PC-9 (cell line): ENCODE measurements at regions not wholly inside any gene's neighbourhood (a gene's known extent, or its start where the extent isn't known, plus 50 kb on each side); places are given as distances from the start of the nearest gene placed in this dataset.
"Not testable (repeated sequence)": the region's sequence is repeated elsewhere in the genome, so short reads cannot be mapped to it uniquely, and the experiment has no call there.

Source experiments
- BruUV-seq: library from RNA; stranded (reverse); fragments of 400-500 nt; replicated peaks from 2 replicates; lab custom pipeline; 2021; lab: Mats Ljungman, UMichigan
- CTCF ChIA-PET: fragments of 300-600 bp; sonication (Branson Sonifier 250); formaldehyde crosslinking; loops from one replicate; lab custom pipeline; 2022; ENCODE audit warnings: antibody characterized with exemption; lab: Charles Lee
- POLR2A ChIA-PET: fragments of 300-600 bp; sonication (Branson Sonifier 250); formaldehyde crosslinking; loops from one replicate; lab custom pipeline; 2022; ENCODE audit warnings: antibody characterized with exemption; ENCODE audit not compliant: unreplicated experiment; lab: Charles Lee
- DNase-seq, 2 experiments: peaks; one replicate each; pipeline versions ENCODE4 v3.0.0 to v3.0.0-alpha.2; 2015 to 2022; ENCODE audit warnings: mixed read lengths in 1 of 2
- H2AFZ ChIP-seq: fragments of 200-600 bp; sonication (generic); 2 replicates; pipeline ENCODE4 v1.8.1; 2017; ENCODE audit warnings: antibody characterized with exemption
- H3F3A ChIP-seq: fragments of 200-600 bp; sonication (generic); 2 replicates; pipeline ENCODE4 v1.8.1; 2017; ENCODE audit warnings: antibody characterized with exemption, mild to moderate bottlenecking, low read depth; ENCODE audit not compliant: insufficient read depth
- H3K27ac ChIP-seq: fragments of 200-600 bp; sonication (generic); 2 replicates; pipeline ENCODE4 v1.6.1; 2016; ENCODE audit warnings: mixed run types
- H3K27me3 ChIP-seq: fragments of 200-600 bp; sonication (generic); 2 replicates; pipeline ENCODE4 v1.6.1; 2016; ENCODE audit warnings: low read depth, mixed run types; ENCODE audit not compliant: insufficient read depth
- H3K36me3 ChIP-seq: fragments of 200-600 bp; sonication (generic); 2 replicates; pipeline ENCODE4 v1.6.1; 2016; ENCODE audit warnings: low read depth, mixed run types
- H3K4me1 ChIP-seq: fragments of 200-600 bp; sonication (generic); replicated peaks from 2 replicates; pipeline ENCODE4 v1.6.1; 2016; ENCODE audit warnings: mixed run types; ENCODE audit not compliant: insufficient read depth
- H3K4me2 ChIP-seq: fragments of 200-600 bp; sonication (generic); 2 replicates; pipeline ENCODE4 v1.6.1; 2017; ENCODE audit warnings: mixed run types
- H3K4me3 ChIP-seq: fragments of 200-600 bp; sonication (generic); 2 replicates; pipeline ENCODE4 v1.6.1; 2016; ENCODE audit warnings: mixed run types
- H3K79me2 ChIP-seq: fragments of 200-600 bp; sonication (generic); 2 replicates; pipeline ENCODE4 v1.6.1; 2017; ENCODE audit warnings: low read depth, mixed run types
- H3K9me2 ChIP-seq: fragments of 200-600 bp; sonication (generic); 2 replicates; pipeline ENCODE4 v1.8.1; 2017; ENCODE audit warnings: mild to moderate bottlenecking; ENCODE audit not compliant: insufficient read depth
- H3K9me3 ChIP-seq: fragments of 200-600 bp; sonication (generic); 2 replicates; pipeline ENCODE4 v1.8.1; 2016; ENCODE audit warnings: low read depth; ENCODE audit not compliant: insufficient read depth
- H4K20me1 ChIP-seq: fragments of 200-600 bp; sonication (generic); 2 replicates; pipeline ENCODE4 v1.8.1; 2017; ENCODE audit not compliant: insufficient read depth
- EZH2 ChIP-seq: fragments of 200-600 bp; sonication (generic); IDR thresholded peaks from 2 replicates; pipeline ENCODE4 v1.8.0; 2017; ENCODE audit warnings: antibody characterized with exemption, low read depth
- intact Hi-C: fragments of 100-400 bp; cut with micrococcal nuclease; formaldehyde crosslinking; loops from one replicate; pipeline ENCODE4 v1.10.0; 2022; ENCODE audit not compliant: unreplicated experiment
- TF ChIP-seq, protein P1 (sequence below): fragments of 200-600 bp; sonication (generic); conservative IDR thresholded peaks from 2 replicates; pipeline ENCODE4 v1.6.1; 2017; ENCODE audit warnings: mixed run types, antibody characterized with exemption, mild to moderate bottlenecking, moderate library complexity

- ChIA-PET CTCF (no interaction called here), POLR2A (no interaction called here)
- DNase-seq, result no peak
- Histone ChIP-seq H3K4me3 (no peak overlapping the region), H3K4me1 (no peaks in the 10 kb centered on the region), H3K9me3 (no peaks in the 10 kb centered on the region), H3K79me2 (no peaks in the 10 kb centered on the region), H3K27ac (no peak overlapping the region), H4K20me1 (no peaks in the 10 kb centered on the region; the same call in 1 of the 2 replicates), H3K9me2 (no peaks in the 10 kb centered on the region), H3K36me3 (no peaks in the 10 kb centered on the region), H3K27me3 (no peaks in the 10 kb centered on the region), H2AFZ (no peak overlapping the region), H3F3A (no peaks in the 10 kb centered on the region), H3K4me2 (no peak overlapping the region)
- BruUV-seq, result no TSS peak
- no peak for TF ChIP-seq EZH2
- TF ChIP-seq, protein P1, sequence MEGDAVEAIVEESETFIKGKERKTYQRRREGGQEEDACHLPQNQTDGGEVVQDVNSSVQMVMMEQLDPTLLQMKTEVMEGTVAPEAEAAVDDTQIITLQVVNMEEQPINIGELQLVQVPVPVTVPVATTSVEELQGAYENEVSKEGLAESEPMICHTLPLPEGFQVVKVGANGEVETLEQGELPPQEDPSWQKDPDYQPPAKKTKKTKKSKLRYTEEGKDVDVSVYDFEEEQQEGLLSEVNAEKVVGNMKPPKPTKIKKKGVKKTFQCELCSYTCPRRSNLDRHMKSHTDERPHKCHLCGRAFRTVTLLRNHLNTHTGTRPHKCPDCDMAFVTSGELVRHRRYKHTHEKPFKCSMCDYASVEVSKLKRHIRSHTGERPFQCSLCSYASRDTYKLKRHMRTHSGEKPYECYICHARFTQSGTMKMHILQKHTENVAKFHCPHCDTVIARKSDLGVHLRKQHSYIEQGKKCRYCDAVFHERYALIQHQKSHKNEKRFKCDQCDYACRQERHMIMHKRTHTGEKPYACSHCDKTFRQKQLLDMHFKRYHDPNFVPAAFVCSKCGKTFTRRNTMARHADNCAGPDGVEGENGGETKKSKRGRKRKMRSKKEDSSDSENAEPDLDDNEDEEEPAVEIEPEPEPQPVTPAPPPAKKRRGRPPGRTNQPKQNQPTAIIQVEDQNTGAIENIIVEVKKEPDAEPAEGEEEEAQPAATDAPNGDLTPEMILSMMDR, result no peak
- intact Hi-C loops, result no loop called here
Observed at GRCh38 chr16:62732092-62732491, 695.9 kb upstream of the CDH8 start.

- intact Hi-C loops, H3K4me3 ChIP-seq, H2AFZ ChIP-seq, H3K36me3 ChIP-seq, CTCF ChIA-PET, H3F3A ChIP-seq, H3K79me2 ChIP-seq, DNase-seq, BruUV-seq, H3K4me2 ChIP-seq, POLR2A ChIA-PET, H3K9me3 ChIP-seq, H3K27ac ChIP-seq, H3K4me1 ChIP-seq, H3K9me2 ChIP-seq, H4K20me1 ChIP-seq, H3K27me3 ChIP-seq: not testable (repeated sequence)
Observed at GRCh38 chr16:62724670-62725269, 688.5 kb upstream of the CDH8 start.

GRCh38 chr16:62720651-62721050, 684.4 kb upstream of the CDH8 start:
- no TSS peak for BruUV-seq

More at GRCh38 chr16:62720651-62721050, 684.4 kb upstream of the CDH8 start:
- no peaks in the 10 kb centered on the region for H3F3A ChIP-seq
- ChIA-PET CTCF (no interaction called here), POLR2A (no interaction called here)
- no peaks in the 10 kb centered on the region for H3K27me3 ChIP-seq
- H3K27ac ChIP-seq, result no peak overlapping the region
- intact Hi-C loops, result no loop called here
- no peaks in the 10 kb centered on the region for H3K9me2 ChIP-seq
- H4K20me1 ChIP-seq, result no peaks in the 10 kb centered on the region
- TF ChIP-seq, protein P1, result no peak
- TF ChIP-seq EZH2, result no peak
- no peaks in the 10 kb centered on the region for H3K9me3 ChIP-seq
- no peaks in the 10 kb centered on the region for H3K79me2 ChIP-seq
- no peak overlapping the region for H3K4me3 ChIP-seq
- H3K4me2 ChIP-seq, result no peak overlapping the region
- H3K4me1 ChIP-seq, result no peaks in the 10 kb centered on the region
- no peak for DNase-seq
- no peak overlapping the region for H2AFZ ChIP-seq
- H3K36me3 ChIP-seq, result no peaks in the 10 kb centered on the region
